ENCODE measurements at regions not wholly inside any gene's neighbourhood (a gene's known extent, or its start where the extent isn't known, plus 50 kb on each side); places are given as distances from the start of the nearest gene placed in this dataset.
"Not testable (repeated sequence)": the region's sequence is repeated elsewhere in the genome, so short reads cannot be mapped to it uniquely, and the experiment has no call there.

DNA sequence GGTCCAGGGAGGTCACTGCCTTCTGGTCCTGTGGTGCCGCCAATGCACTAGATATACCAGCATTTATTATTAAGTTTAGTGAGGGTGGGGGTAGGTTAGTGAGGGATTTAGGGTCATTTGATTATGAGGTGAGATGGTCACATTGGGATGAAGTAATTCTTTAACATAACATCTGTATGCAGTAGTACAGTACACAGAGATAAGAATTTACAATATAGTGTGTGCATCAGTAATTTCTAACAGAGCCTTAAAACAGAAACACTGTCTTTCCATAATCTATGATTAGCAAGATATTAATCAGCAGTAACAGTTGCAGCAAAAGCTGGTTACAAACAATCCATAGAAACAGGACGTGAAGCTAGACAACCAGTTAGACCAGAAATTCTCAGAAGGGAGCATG lies 318.4 kb downstream of the COL11A1 start:
- TF ChIP-seq EZH2 (IDR thresholded peaks at IDR 0.05; ENCODE audit: borderline replicate concordance); CTCF (IDR thresholded peaks at IDR 0.05; ENCODE audit: poor library complexity): not testable (repeated sequence)
